ENCODE measurements at regions not wholly inside any gene's neighbourhood (a gene's known extent, or its start where the extent isn't known, plus 50 kb on each side); places are given as distances from the start of the nearest gene placed in this dataset.

GRCh38 chr2:198517976-198518375, 713.6 kb downstream of the PLCL1 start:
- TF ChIP-seq, protein P1, sequence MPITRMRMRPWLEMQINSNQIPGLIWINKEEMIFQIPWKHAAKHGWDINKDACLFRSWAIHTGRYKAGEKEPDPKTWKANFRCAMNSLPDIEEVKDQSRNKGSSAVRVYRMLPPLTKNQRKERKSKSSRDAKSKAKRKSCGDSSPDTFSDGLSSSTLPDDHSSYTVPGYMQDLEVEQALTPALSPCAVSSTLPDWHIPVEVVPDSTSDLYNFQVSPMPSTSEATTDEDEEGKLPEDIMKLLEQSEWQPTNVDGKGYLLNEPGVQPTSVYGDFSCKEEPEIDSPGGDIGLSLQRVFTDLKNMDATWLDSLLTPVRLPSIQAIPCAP (CRISPR knock-in tag; IDR thresholded peaks at IDR 0.05), result no peak
- TF ChIP-seq FOXP1 (CRISPR knock-in tag; IDR thresholded peaks at IDR 0.05; ENCODE audit: borderline replicate concordance) (no peak), TCF7 (CRISPR knock-in tag; IDR thresholded peaks at IDR 0.05; ENCODE audit: low read depth) (no peak), JUN (CRISPR knock-in tag; IDR thresholded peaks at IDR 0.05) (no peak), USF2 (CRISPR knock-in tag; IDR thresholded peaks at IDR 0.05) (no peak), IRF2 (CRISPR knock-in tag; IDR thresholded peaks at IDR 0.05; ENCODE audit: borderline replicate concordance, low read depth) (no peak)

Data from WTC11 (cell line).